GM21381 (cell line): ENCODE measurements at regions not wholly inside any gene's neighbourhood (a gene's known extent, or its start where the extent isn't known, plus 50 kb on each side); places are given as distances from the start of the nearest gene placed in this dataset.
"Not testable (repeated sequence)": the region's sequence is repeated elsewhere in the genome, so short reads cannot be mapped to it uniquely, and the experiment has no call there.

Experiments
- ATAC-seq: cut with Tn5 transposase; IDR thresholded peaks from one replicate; pipeline ENCODE4 v1.9.1; 2021; ENCODE audit warnings: mild to moderate bottlenecking, moderate library complexity; ENCODE audit not compliant: unreplicated experiment

DNA sequence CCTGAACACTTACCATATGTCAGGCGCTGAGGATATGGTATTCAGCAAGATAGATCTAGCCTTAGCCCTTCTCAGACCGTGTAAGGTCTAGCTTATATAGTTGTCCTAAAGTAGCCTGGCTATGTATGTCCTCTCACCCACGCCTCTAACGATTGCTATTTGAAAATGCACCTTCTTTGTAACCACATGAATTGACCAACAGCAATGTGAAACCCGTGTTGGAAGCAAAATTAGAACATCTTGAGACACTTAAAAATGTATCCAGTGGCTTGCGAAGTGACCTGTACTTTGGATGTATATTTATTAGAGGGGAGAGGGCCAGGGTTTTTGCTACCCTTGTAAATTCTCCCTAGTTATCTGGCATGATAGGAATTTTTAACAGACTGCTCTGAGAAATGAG, 860.0 kb upstream of the ZEB2 start:
- ATAC-seq, result no peak

GRCh38 chr2:145374165-145374564, 854.2 kb upstream of the ZEB2 start:
- ATAC-seq, result no peak

DNA sequence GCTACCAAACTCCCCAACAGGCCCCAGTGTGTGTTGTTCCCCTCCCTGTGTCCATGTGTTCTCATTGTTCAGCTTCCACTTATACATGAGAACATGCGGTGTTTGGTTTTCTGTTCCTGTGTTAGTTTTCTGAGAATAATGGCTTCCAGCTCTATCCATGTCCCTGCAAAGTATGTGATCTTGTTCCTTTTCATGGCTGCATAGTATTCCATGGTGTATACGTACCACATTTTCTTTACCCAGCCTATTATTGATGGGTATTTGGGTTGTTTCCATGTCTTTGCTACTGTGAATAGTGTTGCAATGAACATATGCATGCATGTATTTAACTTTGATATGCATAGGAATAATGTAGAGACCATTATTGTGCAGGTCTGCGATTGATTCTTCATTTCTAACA, 847.4 kb upstream of the ZEB2 start:
- not testable (repeated sequence) for ATAC-seq

- no peak for ATAC-seq
These were observed 846.4 kb upstream of the ZEB2 start for GRCh38 chr2:145366341-145366740.

- no peak for ATAC-seq
These were observed 840.3 kb upstream of the ZEB2 start for GRCh38 chr2:145360129-145360790.

DNA sequence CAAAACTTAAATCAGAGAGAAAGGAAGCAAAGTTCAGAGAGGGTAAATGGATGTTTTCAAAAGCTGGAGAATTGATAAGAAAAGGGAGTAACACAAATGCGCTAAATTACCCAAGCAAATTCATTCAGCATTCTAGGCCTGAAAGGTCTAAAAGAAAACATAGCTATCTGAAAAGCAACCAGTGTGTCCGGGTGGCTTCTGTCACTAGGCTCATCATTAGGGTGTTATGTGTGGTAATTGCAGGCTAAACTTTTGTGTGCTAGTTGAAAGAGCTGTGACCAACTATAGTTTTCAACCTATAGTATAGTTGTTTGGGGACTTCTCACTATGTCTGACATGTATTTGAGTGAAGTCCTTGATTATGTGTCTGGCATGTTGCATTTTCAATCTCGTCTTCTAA, 839.6 kb upstream of the ZEB2 start:
- ATAC-seq, result no peak

GRCh38 chr2:145356056-145356455, 836.1 kb upstream of the ZEB2 start:
- ATAC-seq, result no peak

GRCh38 chr2:145352484-145352883, 832.6 kb upstream of the ZEB2 start:
- ATAC-seq, result no peak

DNA sequence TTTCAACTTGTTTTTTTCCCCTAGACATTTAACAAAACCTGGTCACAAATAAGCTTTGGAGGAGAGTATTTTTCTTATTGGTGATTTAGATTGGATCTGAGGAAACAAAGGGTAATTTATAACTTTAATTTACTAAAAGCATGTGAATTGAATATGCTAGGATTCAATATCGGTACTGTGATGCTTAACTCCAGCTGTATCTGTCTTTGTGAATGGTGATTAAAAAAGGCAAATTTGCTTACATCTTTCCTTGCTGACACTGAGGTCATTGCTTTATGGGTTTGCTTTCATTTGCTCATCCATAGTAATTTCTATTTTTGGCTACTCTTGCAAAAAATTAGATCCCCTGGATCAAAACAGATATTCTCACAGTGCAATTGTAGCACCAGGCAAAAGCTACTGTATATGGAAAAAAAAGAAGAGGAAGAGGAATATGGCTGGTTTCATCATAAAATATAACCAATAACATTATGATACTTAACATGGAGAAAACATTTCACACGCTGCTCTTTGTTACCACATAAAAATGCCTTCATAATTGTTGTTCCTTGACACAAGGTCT, 832.0 kb upstream of the ZEB2 start:
- ATAC-seq, result no peak

- no peak for ATAC-seq
These were observed 830.1 kb upstream of the ZEB2 start for GRCh38 chr2:145350011-145350410.

DNA sequence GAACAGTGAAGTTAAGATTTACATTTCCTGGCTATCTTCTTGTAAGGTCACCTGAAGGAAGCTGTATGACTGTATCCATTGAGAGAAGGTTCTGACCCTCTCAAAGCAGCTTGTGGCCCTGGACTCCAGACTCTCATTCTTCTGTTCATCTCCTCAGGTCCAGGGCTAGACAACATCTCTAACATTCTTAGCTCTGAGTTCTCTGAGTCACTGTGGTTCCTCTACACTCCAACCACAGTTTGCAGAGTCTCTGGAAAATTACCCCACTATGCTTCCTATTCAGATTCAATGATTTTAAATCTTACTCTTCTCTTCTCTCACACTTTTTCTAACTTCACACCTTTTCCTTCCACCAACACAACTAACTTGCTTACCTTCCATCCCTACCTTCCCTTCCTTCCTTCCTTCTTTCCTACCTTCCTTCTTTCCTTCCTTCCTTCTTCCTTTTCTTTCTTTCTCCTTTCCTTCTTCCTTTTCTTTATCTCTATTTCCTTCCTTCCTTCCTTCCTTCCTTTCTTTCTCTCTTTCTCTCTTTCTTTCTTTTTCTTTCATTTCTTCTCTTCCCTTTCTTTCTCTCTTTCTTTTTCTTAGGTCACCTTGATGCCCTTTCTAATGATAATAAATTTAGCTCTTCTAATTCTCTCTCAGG, 824.3 kb upstream of the ZEB2 start:
- ATAC-seq, result no peak

GRCh38 chr2:145343287-145343686, 823.4 kb upstream of the ZEB2 start:
- ATAC-seq, result no peak

GRCh38 chr2:145341536-145341935, 821.6 kb upstream of the ZEB2 start:
- ATAC-seq, result no peak

- ATAC-seq, result no peak
These were observed 819.7 kb upstream of the ZEB2 start for GRCh38 chr2:145339646-145340045.

- no peak for ATAC-seq
These were observed 812.4 kb upstream of the ZEB2 start for GRCh38 chr2:145332210-145332898.

GRCh38 chr2:145329971-145330370, 810.1 kb upstream of the ZEB2 start:
- no peak for ATAC-seq

GRCh38 chr2:145325485-145325884, 805.6 kb upstream of the ZEB2 start:
- ATAC-seq, result no peak

DNA sequence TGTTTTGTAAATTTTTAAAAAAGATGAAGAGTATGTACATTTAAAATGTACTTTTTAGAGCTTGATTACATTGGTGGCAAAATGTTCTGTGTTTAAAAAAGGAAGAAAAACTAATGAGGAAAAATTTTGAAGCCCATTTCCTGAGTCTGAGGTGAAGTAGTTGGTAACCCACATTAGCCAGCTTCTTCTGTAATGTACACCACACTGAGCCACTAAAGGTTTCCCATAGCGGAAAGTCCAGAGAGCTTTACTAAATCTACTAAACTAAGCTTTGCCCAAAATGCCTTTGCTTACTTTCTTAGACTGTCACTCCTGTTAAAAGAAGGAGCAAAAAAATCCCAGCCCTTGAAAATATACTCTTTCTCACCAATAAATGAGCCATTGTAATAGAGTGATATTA, 804.8 kb upstream of the ZEB2 start:
- ATAC-seq, result no peak

DNA sequence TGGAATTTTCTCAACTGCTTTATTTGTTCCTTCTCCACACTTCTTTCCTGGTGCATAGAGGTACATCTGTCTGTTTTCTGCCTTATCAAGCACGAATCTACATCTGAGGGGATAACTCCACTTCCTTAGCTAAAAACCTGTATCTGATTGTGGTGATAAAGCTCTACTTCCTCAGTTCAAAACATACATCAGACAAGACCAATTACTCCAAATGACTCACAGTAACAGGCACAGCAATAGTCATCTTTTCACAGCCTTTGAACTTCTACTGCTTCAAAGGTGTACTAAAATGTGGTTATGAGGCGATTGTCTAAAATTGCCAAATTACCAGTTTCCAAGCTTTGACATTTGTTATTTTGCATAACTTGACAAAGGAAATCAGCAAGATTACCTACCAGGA, 803.6 kb upstream of the ZEB2 start:
- ATAC-seq, result no peak

GRCh38 chr2:145321344-145321743, 801.4 kb upstream of the ZEB2 start:
- ATAC-seq, result no peak

GRCh38 chr2:145316496-145316895, 796.6 kb upstream of the ZEB2 start:
- ATAC-seq, result no peak

DNA sequence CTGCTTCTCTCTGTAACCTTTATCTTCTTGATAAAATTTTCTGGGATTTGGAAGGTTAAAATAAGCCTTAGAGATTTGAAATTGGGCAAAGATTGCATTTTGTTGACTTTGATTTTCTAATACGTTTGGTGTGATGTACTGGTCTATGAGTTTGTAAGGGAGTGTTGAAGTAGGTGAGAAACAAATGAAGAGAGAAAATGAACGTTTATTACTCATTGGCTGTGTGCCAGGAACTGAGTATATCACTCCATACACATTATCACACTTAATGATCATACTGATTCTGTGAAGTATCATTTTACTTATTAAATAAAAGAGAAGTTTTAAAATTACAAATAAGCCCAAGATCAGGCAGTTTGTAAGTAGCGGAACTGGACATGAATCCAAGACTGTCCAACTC, 795.1 kb upstream of the ZEB2 start:
- ATAC-seq, result no peak
